ENCODE measurements at regions not wholly inside any gene's neighbourhood (a gene's known extent, or its start where the extent isn't known, plus 50 kb on each side); places are given as distances from the start of the nearest gene placed in this dataset.

- Histone ChIP-seq H3K9ac (no peak overlapping the region), H3F3A (ENCODE audit: low read depth) (no peaks in the 10 kb centered on the region), H2AFZ (replicated peaks) (no peak overlapping the region), H3K27me3 (no peaks in the 10 kb centered on the region), H3K4me3 (no peak overlapping the region), H3K36me3 (no peaks in the 10 kb centered on the region), H3K27ac (no peak overlapping the region), H3K79me2 (ENCODE audit: low read depth) (no peaks in the 10 kb centered on the region), H3K4me2 (no peak overlapping the region), H3K4me1 (no peaks in the 10 kb centered on the region), H4K20me1 (ENCODE audit: low read depth) (no peaks in the 10 kb centered on the region), H3K9me3 (ENCODE audit: low read depth) (no peaks in the 10 kb centered on the region)
- TF ChIP-seq EZH2 (IDR thresholded peaks at IDR 0.05): no peak
- no peak for TF ChIP-seq CTCF (IDR thresholded peaks at IDR 0.05)
- no peak for TF ChIP-seq EZH2phosphoT487 (IDR thresholded peaks at IDR 0.05)
- Mint-ChIP-seq H3K4me1 (peaks cover 26% of the 10 kb centered on the region), H3K9me3 (peaks cover 16% of the 10 kb centered on the region), H3K27ac (no peak overlapping the region), H3K27me3 (ENCODE audit: insufficient read depth, low read depth) (peaks cover 15% of the 10 kb centered on the region), H3K36me3 (peaks cover 4% of the 10 kb centered on the region), H3K4me3 (no peak overlapping the region)
- no peak for DNase-seq (ENCODE audit: low spot score)
These were observed 244.2 kb downstream of the TEX29 start for GRCh38 chr13:111564606-111565005.

- DNase-seq (ENCODE audit: low spot score): no peak
- Mint-ChIP-seq H3K4me3 (no peak overlapping the region), H3K4me1 (peaks cover 19% of the 10 kb centered on the region), H3K36me3 (peaks cover 4% of the 10 kb centered on the region), H3K27ac (no peak overlapping the region), H3K27me3 (ENCODE audit: insufficient read depth, low read depth) (peaks cover 13% of the 10 kb centered on the region), H3K9me3 (peaks cover 16% of the 10 kb centered on the region)
- H3K27ac ChIP-seq: no peak overlapping the region
- H3K79me2 ChIP-seq (ENCODE audit: low read depth): no peaks in the 10 kb centered on the region
- no peak overlapping the region for H2AFZ ChIP-seq (replicated peaks)
- H3F3A ChIP-seq (ENCODE audit: low read depth): no peaks in the 10 kb centered on the region
- H3K4me2 ChIP-seq: no peak overlapping the region
- no peaks in the 10 kb centered on the region for H3K9me3 ChIP-seq (ENCODE audit: low read depth)
- H3K4me1 ChIP-seq: no peaks in the 10 kb centered on the region
- no peaks in the 10 kb centered on the region for H4K20me1 ChIP-seq (ENCODE audit: low read depth)
- H3K27me3 ChIP-seq: no peaks in the 10 kb centered on the region
- TF ChIP-seq EZH2phosphoT487 (IDR thresholded peaks at IDR 0.05) (no peak), EZH2 (IDR thresholded peaks at IDR 0.05) (no peak), CTCF (IDR thresholded peaks at IDR 0.05) (no peak)
- H3K9ac ChIP-seq: no peak overlapping the region
- H3K36me3 ChIP-seq: no peaks in the 10 kb centered on the region
- H3K4me3 ChIP-seq: no peak overlapping the region
These were observed 245.0 kb downstream of the TEX29 start for GRCh38 chr13:111565400-111565799.

- DNase-seq (ENCODE audit: low spot score): no peak
- no peak for TF ChIP-seq EZH2 (IDR thresholded peaks at IDR 0.05)
- no peak for TF ChIP-seq EZH2phosphoT487 (IDR thresholded peaks at IDR 0.05)
- TF ChIP-seq CTCF (IDR thresholded peaks at IDR 0.05): no peak
- Histone ChIP-seq H3K4me2 (no peak overlapping the region), H4K20me1 (ENCODE audit: low read depth) (no peaks in the 10 kb centered on the region), H2AFZ (replicated peaks) (no peak overlapping the region), H3K4me1 (no peaks in the 10 kb centered on the region), H3K36me3 (no peaks in the 10 kb centered on the region), H3K27me3 (no peaks in the 10 kb centered on the region), H3K27ac (no peak overlapping the region), H3K9me3 (ENCODE audit: low read depth) (no peaks in the 10 kb centered on the region), H3K79me2 (ENCODE audit: low read depth) (no peaks in the 10 kb centered on the region), H3F3A (ENCODE audit: low read depth) (no peaks in the 10 kb centered on the region), H3K4me3 (no peak overlapping the region), H3K9ac (no peak overlapping the region)
- Mint-ChIP-seq H3K9me3 (peaks cover 16% of the 10 kb centered on the region), H3K4me3 (no peak overlapping the region), H3K27me3 (ENCODE audit: insufficient read depth, low read depth) (peaks cover 13% of the 10 kb centered on the region), H3K36me3 (peaks cover 4% of the 10 kb centered on the region), H3K4me1 (peaks cover 10% of the 10 kb centered on the region), H3K27ac (no peak overlapping the region)
These were observed 246.1 kb downstream of the TEX29 start for GRCh38 chr13:111566567-111566966.
